OCI-LY1 (cell line): ENCODE measurements at regions not wholly inside any gene's neighbourhood (a gene's known extent, or its start where the extent isn't known, plus 50 kb on each side); places are given as distances from the start of the nearest gene placed in this dataset.

Source experiments
- CTCF ChIP-seq: fragments of 200-600 bp; sonication (generic), shearing (Covaris generic); IDR thresholded peaks from 2 replicates; pipeline ENCODE4 v1.5.1; 2017; ENCODE audit warnings: mild to moderate bottlenecking, antibody characterized with exemption, low read length, moderate library complexity, mixed read lengths
- EZH2 ChIP-seq: fragments of 200-600 bp; sonication (generic), shearing (Covaris generic); IDR thresholded peaks from 2 replicates; pipeline ENCODE4 v1.8.0; 2017; ENCODE audit warnings: borderline replicate concordance, mixed run types, mild to moderate bottlenecking, antibody characterized with exemption, low read length, moderate library complexity, mixed read lengths

GRCh38 chr1:216914974-216915373 lies 191.7 kb upstream of the ESRRG start:
- TF ChIP-seq CTCF (no peak), EZH2 (no peak)
